HG03354 (cell line): ENCODE measurements at regions not wholly inside any gene's neighbourhood (a gene's known extent, or its start where the extent isn't known, plus 50 kb on each side); places are given as distances from the start of the nearest gene placed in this dataset.

ENCODE experiments used
- ATAC-seq: cut with Tn5 transposase; IDR thresholded peaks from one replicate; pipeline ENCODE4 v1.9.1; 2021; ENCODE audit warnings: mild to moderate bottlenecking; ENCODE audit not compliant: unreplicated experiment, poor library complexity, severe bottlenecking

GRCh38 chr7:130222-130572 is 62.2 kb upstream of the FAM20C start:
- no peak for ATAC-seq

- ATAC-seq, result no peak
These were observed 61.2 kb upstream of the FAM20C start for GRCh38 chr7:130875-131780.

GRCh38 chr7:131781-132482 is 60.4 kb upstream of the FAM20C start:
- no peak for ATAC-seq

- no peak for ATAC-seq
These were observed 59.5 kb upstream of the FAM20C start for GRCh38 chr7:132899-133298.

DNA sequence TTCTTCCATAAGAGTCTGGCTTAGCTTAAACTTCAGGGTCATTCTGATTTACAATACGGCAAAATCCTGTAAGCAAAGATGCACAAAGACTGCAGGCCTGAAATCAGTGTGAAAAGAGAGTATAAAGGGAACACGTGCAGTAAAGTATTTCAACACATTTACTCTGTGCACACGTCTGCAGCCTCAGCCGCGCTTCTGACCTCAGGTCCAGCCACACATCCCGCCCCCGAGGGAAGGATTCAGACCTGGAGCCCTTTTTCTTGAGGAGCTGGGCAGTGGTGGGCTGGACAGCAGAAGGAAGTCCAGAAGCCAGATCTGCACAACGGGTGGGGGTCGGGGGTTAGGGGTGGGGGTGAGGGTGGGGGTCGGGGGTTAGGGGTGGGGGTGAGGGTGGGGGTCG is 58.9 kb upstream of the FAM20C start:
- no peak for ATAC-seq

DNA sequence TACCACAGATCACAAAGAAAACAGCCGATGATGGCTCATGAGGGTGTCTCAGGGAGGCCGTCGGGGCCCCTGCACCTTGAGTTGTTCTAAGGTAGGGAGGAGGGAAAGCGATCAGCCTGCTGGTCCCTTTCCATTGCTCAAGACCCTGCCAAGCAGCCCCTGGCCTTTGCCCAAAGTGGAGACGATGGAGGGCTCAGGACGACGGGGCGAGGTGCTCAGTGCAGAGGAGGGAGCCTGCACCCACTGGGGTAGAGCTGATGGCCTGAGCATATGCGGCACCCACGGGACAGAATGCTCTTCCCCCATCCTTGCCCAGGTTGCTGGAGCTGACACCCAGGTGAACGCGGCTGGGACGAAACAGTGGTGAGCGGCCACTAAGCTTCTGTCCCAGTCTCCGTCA is 58.3 kb upstream of the FAM20C start:
- no peak for ATAC-seq

GRCh38 chr7:134561-135256 is 57.7 kb upstream of the FAM20C start:
- no peak for ATAC-seq

DNA sequence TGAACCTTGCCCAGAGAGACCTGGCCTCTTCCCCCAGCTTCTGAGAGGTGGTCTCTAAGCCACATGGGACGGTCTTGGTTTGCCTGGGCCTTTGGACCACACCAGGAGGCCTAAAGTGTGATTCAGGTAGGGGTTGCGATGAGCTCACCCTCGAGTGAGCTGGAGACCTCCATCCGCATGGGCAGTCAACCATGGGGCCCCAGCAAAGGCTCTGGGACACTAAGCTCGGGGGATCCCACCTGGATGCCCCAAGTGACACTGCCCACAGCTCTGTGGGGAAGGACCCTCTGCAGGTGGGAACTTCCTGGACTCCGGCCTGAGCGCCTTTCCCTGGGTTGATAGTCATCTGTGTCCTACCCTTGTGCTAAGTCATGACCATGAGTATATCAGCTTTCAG is 57.1 kb upstream of the FAM20C start:
- no peak for ATAC-seq

GRCh38 chr7:135731-136645 is 56.4 kb upstream of the FAM20C start:
- ATAC-seq, result no peak

DNA sequence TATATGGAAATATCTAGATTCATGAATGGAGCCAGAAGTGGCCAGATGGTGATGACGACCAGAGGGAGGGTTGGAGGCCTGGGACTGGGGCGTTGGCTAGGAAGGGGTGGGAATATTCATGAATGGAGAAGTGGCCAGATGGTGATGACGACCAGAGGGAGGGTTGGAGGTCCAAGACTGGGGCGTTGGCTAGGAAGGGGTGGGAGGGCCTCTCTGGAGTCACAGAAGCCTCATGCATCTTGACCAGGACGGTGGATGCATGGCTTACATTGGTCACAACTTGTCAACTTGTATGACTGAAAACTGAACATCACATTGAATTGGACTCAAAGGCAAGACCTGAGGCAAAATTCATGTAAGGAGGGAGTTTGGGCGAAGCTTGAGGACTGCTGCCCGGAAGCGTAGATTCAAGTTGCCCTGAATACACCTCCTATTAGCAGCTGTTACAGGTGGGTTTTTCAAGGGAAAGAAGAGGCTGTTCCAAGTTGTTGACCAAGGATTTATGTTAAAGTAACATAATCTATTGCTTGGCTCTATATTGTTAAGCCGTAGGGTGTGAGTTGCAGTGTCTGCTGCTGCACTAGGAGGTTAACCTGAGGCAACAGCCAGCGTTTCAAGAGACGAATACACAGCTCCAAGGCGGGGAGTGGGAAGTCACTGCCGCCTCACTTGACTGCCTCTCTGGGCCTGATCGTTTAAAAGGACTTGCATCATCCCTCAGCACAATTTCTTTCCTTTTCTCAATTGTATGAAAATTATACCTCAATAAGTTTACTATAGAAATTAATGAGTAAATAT is 55.1 kb upstream of the FAM20C start:
- no peak for ATAC-seq

- ATAC-seq, result no peak
These were observed 53.2 kb upstream of the FAM20C start for GRCh38 chr7:139131-139530.

GRCh38 chr7:139561-140243 is 52.7 kb upstream of the FAM20C start:
- no peak for ATAC-seq

- no peak for ATAC-seq
These were observed 51.4 kb upstream of the FAM20C start for GRCh38 chr7:140996-141395.

GRCh38 chr7:142248-142941 is 50.0 kb upstream of the FAM20C start:
- no peak for ATAC-seq
